Tibial nerve (tissue), 3 donors: ENCODE measurements at regions not wholly inside any gene's neighbourhood (a gene's known extent, or its start where the extent isn't known, plus 50 kb on each side); places are given as distances from the start of the nearest gene placed in this dataset.

Experiments used
- CTCF ChIP-seq, 5 experiments: fragments of 200-600 bp in 3 of 5; fragments of 450-650 bp in 2 of 5; sonication (generic) in 3 of 5; IDR thresholded peaks; one replicate each; pipeline ENCODE4 v1.5.1; 2016 to 2019; ENCODE audit warnings: antibody characterized with exemption in 5 of 5, mild to moderate bottlenecking in 3 of 5, moderate library complexity in 2 of 5
- POLR2A ChIP-seq, 2 donors: fragments of 450-650 bp; IDR thresholded peaks; one replicate each; pipeline ENCODE4 v1.6.1; 2017; ENCODE audit warnings: antibody characterized with exemption in 2 of 2, mild to moderate bottlenecking in 2 of 2, moderate library complexity in 2 of 2

GRCh38 chr1:238306411-238306810 lies 415.7 kb upstream of the ZP4 start:
- TF ChIP-seq CTCF (IDR thresholded peaks at IDR 0.05): no peak
- TF ChIP-seq POLR2A (IDR thresholded peaks at IDR 0.05): no peak
